Thyroid gland (tissue), 4 donors: ENCODE measurements at regions not wholly inside any gene's neighbourhood (a gene's known extent, or its start where the extent isn't known, plus 50 kb on each side); places are given as distances from the start of the nearest gene placed in this dataset.

Source experiments
- DNase-seq, 2 donors: peaks; one replicate each; pipeline ENCODE4 v3.0.0-alpha.2; 2019
- H3K27ac ChIP-seq, 3 donors: fragments of 200-600 bp; sonication (generic); 1 replicate in 2 of 3; 2 replicates in 1 of 3; pipeline ENCODE4 v1.5.1; 2016 to 2019; ENCODE audit warnings: mild to moderate bottlenecking in 1 of 3, moderate library complexity in 1 of 3
- H3K27me3 ChIP-seq: fragments of 200-600 bp; sonication (generic); one replicate; pipeline ENCODE4 v1.5.1; 2019
- H3K36me3 ChIP-seq, 2 donors: fragments of 200-600 bp; sonication (generic); one replicate each; pipeline ENCODE4 v1.5.1; 2016 to 2019
- H3K4me1 ChIP-seq, 2 donors: fragments of 200-600 bp; sonication (generic); one replicate each; pipeline ENCODE4 v1.5.1; 2017 to 2019
- H3K4me3 ChIP-seq, 3 donors: fragments of 200-600 bp; sonication (generic); replicated peaks in 1 of 3; 1 replicate in 2 of 3; 2 replicates in 1 of 3; pipeline ENCODE4 v1.5.1; 2016; ENCODE audit warnings: mild to moderate bottlenecking in 1 of 3
- H3K9me3 ChIP-seq: fragments of 200-600 bp; sonication (generic); one replicate; pipeline ENCODE4 v1.5.1; 2017
- CTCF ChIP-seq, 6 experiments: fragments of 200-600 bp in 3 of 6; fragments of 450-650 bp in 3 of 6; sonication (generic) in 3 of 6; IDR thresholded peaks; one replicate each; pipeline ENCODE4 v1.5.1; 2016 to 2019; ENCODE audit warnings: antibody characterized with exemption in 6 of 6, mild to moderate bottlenecking in 2 of 6, inconsistent platforms in 1 of 6, moderate library complexity in 1 of 6
- POLR2A ChIP-seq, 2 donors: fragments of 450-650 bp; IDR thresholded peaks; one replicate each; pipeline ENCODE4 v1.6.1; 2017; ENCODE audit warnings: antibody characterized with exemption in 2 of 2, mild to moderate bottlenecking in 2 of 2, moderate library complexity in 1 of 2
- WGBS, 2 donors: methylation state at CpG; one replicate each; pipeline ENCODE4 v1.1.5; 2017; 5-methylcytosine and 5-hydroxymethylcytosine counted together
- intact Hi-C: fragments of 100-400 bp; cut with DNase I; formaldehyde crosslinking; loops from one replicate; pipeline ENCODE4 v1.15.1; 2023

GRCh38 chr2:217162533-217162932, 302.7 kb upstream of the TNP1 start:
- Histone ChIP-seq H3K4me1 (peaks cover 0 to 6% of the 10 kb centered on the region in 2 donors), H3K36me3 (no peaks in the 10 kb centered on the region), H3K9me3 (no peaks in the 10 kb centered on the region), H3K27me3 (no peaks in the 10 kb centered on the region), H3K4me3 (no peak overlapping the region), H3K27ac (no peak overlapping the region)
- intact Hi-C loops, result loop anchor here (10.0 kb wide), 1 partner anchor 468 kb away; the partner anchor contains the start of gene IGFBP5
- DNase-seq, result no peak
- no peak for TF ChIP-seq CTCF (IDR thresholded peaks at IDR 0.05)
- TF ChIP-seq POLR2A (IDR thresholded peaks at IDR 0.05), result no peak
- WGBS, 2 donors, result 82 to 87% methylated on average over 9 of the region's 9 CpGs

GRCh38 chr2:217160978-217161973, 301.4 kb upstream of the TNP1 start:
- Histone ChIP-seq H3K27me3 (no peaks in the 10 kb centered on the region), H3K9me3 (no peaks in the 10 kb centered on the region), H3K4me3 (no peak overlapping the region), H3K27ac (no peak overlapping the region), H3K4me1 (peaks cover 0 to 6% of the 10 kb centered on the region in 2 donors), H3K36me3 (no peaks in the 10 kb centered on the region)
- WGBS, 2 donors, result 71 to 74% methylated on average over 9 of the region's 9 CpGs
- no peak for DNase-seq
- intact Hi-C loops, result loop anchor here (10.0 kb wide), 1 partner anchor 466 kb away; the partner anchor contains the start of gene IGFBP5
- TF ChIP-seq CTCF (IDR thresholded peaks at IDR 0.05) (no peak), POLR2A (IDR thresholded peaks at IDR 0.05) (no peak)

GRCh38 chr2:217160103-217160743, 300.4 kb upstream of the TNP1 start:
- intact Hi-C loops, result loop anchor here (10.0 kb wide), 1 partner anchor 465 kb away; the partner anchor contains the start of gene IGFBP5
- no peak for DNase-seq
- Histone ChIP-seq H3K4me1 (peaks cover 0 to 6% of the 10 kb centered on the region in 2 donors), H3K27ac (no peak overlapping the region), H3K4me3 (no peak overlapping the region), H3K36me3 (no peaks in the 10 kb centered on the region), H3K27me3 (no peaks in the 10 kb centered on the region), H3K9me3 (no peaks in the 10 kb centered on the region)
- 82 to 91% methylated on average over 4 of the region's 4 CpGs for WGBS, 2 donors
- no peak for TF ChIP-seq POLR2A (IDR thresholded peaks at IDR 0.05)
- TF ChIP-seq CTCF (IDR thresholded peaks at IDR 0.05), result no peak

- intact Hi-C loops, result no loop called here
- Histone ChIP-seq H3K36me3 (no peaks in the 10 kb centered on the region), H3K27ac (no peak overlapping the region), H3K4me3 (no peak overlapping the region), H3K9me3 (no peaks in the 10 kb centered on the region), H3K27me3 (no peaks in the 10 kb centered on the region), H3K4me1 (peaks cover 0 to 6% of the 10 kb centered on the region in 2 donors)
- WGBS, 2 donors, result 94 to 96% methylated on average over 2 of the region's 2 CpGs
- no peak for DNase-seq
- no peak for TF ChIP-seq CTCF (IDR thresholded peaks at IDR 0.05)
- TF ChIP-seq POLR2A (IDR thresholded peaks at IDR 0.05), result no peak
Observed at GRCh38 chr2:217158928-217159327, 299.1 kb upstream of the TNP1 start.
